H1 (cell line): ENCODE measurements at regions not wholly inside any gene's neighbourhood (a gene's known extent, or its start where the extent isn't known, plus 50 kb on each side); places are given as distances from the start of the nearest gene placed in this dataset.

Experiments
- CTCF ChIA-PET: fragments of 300-600 bp; sonication (Branson Sonifier 250); formaldehyde crosslinking; loops from one replicate; lab custom pipeline; 2021; ENCODE audit not compliant: partially characterized antibody; lab: Charles Lee
- POLR2A ChIA-PET: fragments of 300-600 bp; sonication (Branson Sonifier 250); formaldehyde crosslinking; loops from one replicate; lab custom pipeline; 2021; ENCODE audit warnings: inconsistent platforms; ENCODE audit not compliant: partially characterized antibody; lab: Charles Lee
- DNase-seq, 2 experiments: peaks; one replicate each; pipeline versions ENCODE4 v3.0.0 to v3.0.0-alpha.2; 2010 to 2022; ENCODE audit warnings: low spot score in 2 of 2, low read depth in 1 of 2, mixed read lengths in 1 of 2
- FAIRE-seq: peaks from 2 replicates; lab custom pipeline; 2011; peaks lifted over from hg19 to GRCh38; lab: Jason Lieb, UNC
- H2AFZ ChIP-seq: 2 replicates; pipeline ENCODE4 v1.8.1; 2012; ENCODE audit warnings: low read length, inconsistent platforms
- H2AK5ac ChIP-seq: 2 replicates; pipeline ENCODE4 v1.6.1; 2013; ENCODE audit warnings: low read depth, low read length
- H2BK120ac ChIP-seq: replicated peaks from 2 replicates; pipeline ENCODE3; 2013; ENCODE audit warnings: low read depth, low read length, inconsistent platforms
- H2BK12ac ChIP-seq: 2 replicates; pipeline ENCODE4 v1.6.1; 2013; ENCODE audit warnings: low read depth, low read length
- H2BK15ac ChIP-seq: 2 replicates; pipeline ENCODE4 v1.6.1; 2013; ENCODE audit warnings: low read length
- H2BK20ac ChIP-seq: 2 replicates; pipeline ENCODE4 v1.6.1; 2013; ENCODE audit warnings: low read length
- H2BK5ac ChIP-seq: 2 replicates; pipeline ENCODE4 v1.6.1; 2013; ENCODE audit warnings: low read depth, low read length
- H3K14ac ChIP-seq: 2 replicates; pipeline ENCODE4 v1.6.1; 2013; ENCODE audit warnings: inconsistent platforms; ENCODE audit not compliant: insufficient read length
- H3K18ac ChIP-seq: 2 replicates; pipeline ENCODE4 v1.6.1; 2013; ENCODE audit warnings: low read length; ENCODE audit errors: extremely low read depth
- H3K23ac ChIP-seq: 2 replicates; pipeline ENCODE4 v1.6.1; 2013; ENCODE audit warnings: inconsistent platforms; ENCODE audit not compliant: insufficient read length
- H3K23me2 ChIP-seq: 2 replicates; pipeline ENCODE4 v1.6.1; 2013; ENCODE audit warnings: low read depth, low read length
- H3K27ac ChIP-seq: 2 replicates; pipeline ENCODE4 v1.6.1; 2011; ENCODE audit warnings: low read depth, low read length, inconsistent platforms
- H3K27me3 ChIP-seq, 4 experiments: replicated peaks in 1 of 4; 1 replicate in 1 of 4; 2 replicates in 3 of 4; pipeline versions ENCODE4 v1.6.1 to v1.8.1; 2011 to 2013; ENCODE audit warnings: low read length in 3 of 4, mild to moderate bottlenecking in 3 of 4, inconsistent platforms in 2 of 4, mixed read lengths in 2 of 4, moderate library complexity in 1 of 4; ENCODE audit not compliant: control insufficient read depth in 3 of 4, insufficient read depth in 3 of 4; ENCODE audit errors: extremely low read depth in 1 of 4
- H3K36me3 ChIP-seq, 4 experiments: 2 replicates each; pipeline versions ENCODE4 v1.6.1 to v1.8.1; 2011 to 2013; ENCODE audit warnings: mild to moderate bottlenecking in 4 of 4, low read length in 3 of 4, moderate library complexity in 2 of 4, control low read depth in 1 of 4, inconsistent platforms in 1 of 4; ENCODE audit not compliant: insufficient read depth in 4 of 4, control insufficient read depth in 2 of 4
- H3K4ac ChIP-seq: replicated peaks from 2 replicates; pipeline ENCODE3; 2013; ENCODE audit warnings: low read length, low read depth, mixed read lengths, inconsistent platforms; ENCODE audit not compliant: insufficient read length
- H3K4me1 ChIP-seq, 4 experiments: replicated peaks in 1 of 4; 1 replicate in 1 of 4; 2 replicates in 3 of 4; pipeline versions ENCODE4 v1.6.1 to v1.8.1; 2011 to 2013; ENCODE audit warnings: low read length in 3 of 4, inconsistent platforms in 2 of 4, mixed read lengths in 1 of 4; ENCODE audit not compliant: insufficient read depth in 4 of 4, control insufficient read depth in 3 of 4
- H3K4me2 ChIP-seq, 2 experiments: 2 replicates each; pipeline versions ENCODE4 v1.6.1 to v1.8.1; 2011 to 2013; ENCODE audit warnings: low read depth in 2 of 2, low read length in 2 of 2, control low read depth in 1 of 2, inconsistent platforms in 1 of 2, mild to moderate bottlenecking in 1 of 2; ENCODE audit not compliant: insufficient read depth in 1 of 2
- H3K4me3 ChIP-seq, 4 experiments: fragments of 200-600, 300-600 bp in 1 of 4; sonication (generic), shearing (Covaris generic), sonication (Bioruptor Twin) in 1 of 4; 2 replicates each; pipeline versions ENCODE4 v1.5.1 to v1.8.1; 2011 to 2016; ENCODE audit warnings: low read length in 4 of 4, low read depth in 3 of 4, control low read depth in 2 of 4, inconsistent platforms in 2 of 4, mild to moderate bottlenecking in 2 of 4, mixed read lengths in 1 of 4, moderate library complexity in 1 of 4; ENCODE audit not compliant: insufficient read depth in 2 of 4; ENCODE audit errors: extremely low read depth in 1 of 4
- H3K56ac ChIP-seq: replicated peaks from 2 replicates; pipeline ENCODE3; 2013; ENCODE audit warnings: low read depth, mild to moderate bottlenecking, mixed read lengths, low read length, inconsistent platforms; ENCODE audit not compliant: insufficient read length
- H3K79me1 ChIP-seq: 2 replicates; pipeline ENCODE4 v1.6.1; 2013; ENCODE audit warnings: low read depth, low read length, control low read depth
- H3K79me2 ChIP-seq, 2 experiments: 2 replicates each; pipeline versions ENCODE4 v1.6.1 to v1.8.1; 2012 to 2013; ENCODE audit warnings: low read length in 2 of 2, mild to moderate bottlenecking in 2 of 2, inconsistent platforms in 1 of 2; ENCODE audit not compliant: insufficient read depth in 2 of 2, control insufficient read depth in 1 of 2
- H3K9ac ChIP-seq, 4 experiments: replicated peaks in 1 of 4; 1 replicate in 1 of 4; 2 replicates in 3 of 4; pipeline versions ENCODE4 v1.6.1 to v1.8.1; 2011 to 2013; ENCODE audit warnings: low read depth in 3 of 4, low read length in 3 of 4, control low read depth in 2 of 4, mild to moderate bottlenecking in 2 of 4, moderate library complexity in 2 of 4, inconsistent platforms in 1 of 4; ENCODE audit errors: extremely low read depth in 1 of 4
- H3K9me3 ChIP-seq, 2 experiments: 2 replicates each; pipeline versions ENCODE4 v1.6.1 to v1.8.1; 2012 to 2013; ENCODE audit warnings: mild to moderate bottlenecking in 2 of 2, moderate library complexity in 2 of 2, control low read depth in 1 of 2, inconsistent platforms in 1 of 2, low read depth in 1 of 2, low read length in 1 of 2, mixed read lengths in 1 of 2; ENCODE audit not compliant: insufficient read depth in 2 of 2
- H4K20me1 ChIP-seq, 2 experiments: replicated peaks in 1 of 2; 2 replicates each; pipeline versions ENCODE3 to v1.8.1; 2011 to 2013; ENCODE audit warnings: inconsistent platforms in 2 of 2, low read length in 2 of 2, mild to moderate bottlenecking in 1 of 2; ENCODE audit not compliant: insufficient read depth in 2 of 2, control insufficient read depth in 1 of 2
- H4K5ac ChIP-seq: 2 replicates; pipeline ENCODE4 v1.6.1; 2013; ENCODE audit warnings: low read length, low read depth, mixed read lengths, inconsistent platforms; ENCODE audit not compliant: insufficient read length
- H4K8ac ChIP-seq: 2 replicates; pipeline ENCODE4 v1.8.0; 2013; ENCODE audit warnings: mild to moderate bottlenecking, moderate library complexity, low read length, inconsistent platforms; ENCODE audit not compliant: insufficient read depth; ENCODE audit errors: extremely low read depth
- H4K91ac ChIP-seq: replicated peaks from 2 replicates; pipeline ENCODE3; 2013; ENCODE audit warnings: low read length, mixed read lengths, inconsistent platforms; ENCODE audit not compliant: insufficient read length
- EGR1 ChIP-seq: IDR thresholded peaks from 2 replicates; pipeline ENCODE4 v1.6.1; 2011; ENCODE audit warnings: low read depth, low read length, borderline replicate concordance
- EP300 ChIP-seq, 2 experiments: IDR thresholded peaks; 1 replicate in 1 of 2; 2 replicates in 1 of 2; pipeline ENCODE4 v1.6.1; 2011 to 2012; ENCODE audit warnings: low read depth in 2 of 2, low read length in 2 of 2, mild to moderate bottlenecking in 2 of 2, borderline replicate concordance in 1 of 2, inconsistent platforms in 1 of 2, moderate library complexity in 1 of 2
- GABPA ChIP-seq: IDR thresholded peaks from 2 replicates; pipeline ENCODE4 v1.6.1; 2011; ENCODE audit warnings: mild to moderate bottlenecking, low read length, moderate library complexity, borderline replicate concordance; ENCODE audit not compliant: insufficient read depth
- JUND ChIP-seq: IDR thresholded peaks from 2 replicates; pipeline ENCODE4 v1.6.1; 2011; ENCODE audit warnings: mild to moderate bottlenecking, improper control_type of control experiment, low read length
- KDM5A ChIP-seq: fragments of 200-600 bp; IDR thresholded peaks from 2 replicates; pipeline ENCODE4 v1.7.1; 2012; ENCODE audit warnings: mild to moderate bottlenecking, low read length, inconsistent platforms, mixed read lengths
- ZNF274 ChIP-seq: IDR thresholded peaks from 2 replicates; pipeline ENCODE4 v1.7.0; 2012; ENCODE audit warnings: low read length, borderline replicate concordance; ENCODE audit errors: extremely low read depth
- WGBS, 2 experiments: shearing (Covaris generic) in 1 of 2; methylation state at CpG; one replicate each; pipeline versions ENCODE4 v1.1.6 to v1.1.7; 2013 to 2015; ENCODE audit warnings: low lambda C conversion rate in 2 of 2, mixed read lengths in 2 of 2, inconsistent platforms in 1 of 2, low coverage in 1 of 2, missing lambda C conversion rate in 1 of 2; ENCODE audit not compliant: insufficient replicate concordance in 2 of 2, insufficient coverage in 1 of 2, insufficient read length in 1 of 2; ENCODE audit errors: extremely low coverage in 1 of 2, missing lambda C conversion rate in 1 of 2; 5-methylcytosine and 5-hydroxymethylcytosine counted together

DNA sequence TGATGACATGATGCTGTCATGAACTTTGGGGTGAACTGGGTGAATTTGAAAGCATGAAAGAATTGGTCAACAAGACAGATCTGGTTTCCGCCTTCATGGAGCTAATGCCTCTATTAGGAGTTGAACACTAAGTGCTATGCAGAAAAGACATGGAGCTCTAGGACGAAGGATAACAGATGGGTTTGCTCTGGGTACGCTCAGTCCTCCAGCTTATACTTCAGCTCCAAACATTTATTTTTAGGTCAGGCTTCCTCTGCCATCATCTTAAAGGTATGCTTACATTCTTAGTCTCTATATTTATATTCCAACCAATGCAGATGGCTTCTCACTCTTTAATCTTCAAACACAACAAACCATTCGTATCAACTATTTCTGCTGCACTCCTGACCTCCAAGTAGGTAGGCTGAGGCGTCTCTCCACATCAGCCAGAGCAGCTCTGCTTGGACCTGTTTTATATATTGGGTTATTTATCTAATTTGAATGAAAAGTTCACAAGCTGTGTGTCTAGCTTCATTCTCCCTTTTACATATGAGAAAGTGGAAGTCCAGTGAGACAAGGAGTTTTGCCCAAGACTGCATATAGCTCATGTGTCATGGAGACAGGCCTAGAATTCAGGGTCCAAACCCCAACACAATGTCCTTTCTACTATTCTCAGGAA, 226.3 kb downstream of the SPTSSA start:
- Histone ChIP-seq H3K4me2 (no peak overlapping the region), H2AFZ (no peak overlapping the region), H4K8ac (no peak overlapping the region), H2BK20ac (no peak overlapping the region), H2BK120ac (no peak overlapping the region), H3K27me3 (no peaks in the 10 kb centered on the region), H3K4ac (no peak overlapping the region), H3K9me3 (no peaks in the 10 kb centered on the region), H2BK5ac (no peak overlapping the region), H3K27ac (no peak overlapping the region), H4K20me1 (no peaks in the 10 kb centered on the region), H3K14ac (no peak overlapping the region), H3K4me1 (no peaks in the 10 kb centered on the region), H4K91ac (no peak overlapping the region), H3K23me2 (no peaks in the 10 kb centered on the region), H3K4me3 (no peak overlapping the region), H3K79me2 (no peaks in the 10 kb centered on the region), H3K79me1 (no peaks in the 10 kb centered on the region), H3K36me3 (no peaks in the 10 kb centered on the region), H2AK5ac (no peak overlapping the region), H3K56ac (no peak overlapping the region), H3K9ac (no peak overlapping the region), H2BK15ac (no peak overlapping the region), H2BK12ac (no peak overlapping the region), H4K5ac (no peak overlapping the region), H3K18ac (no peak overlapping the region), H3K23ac (no peak overlapping the region)
- ChIA-PET POLR2A (no interaction called here), CTCF (interaction anchor here (0.6 to 1.7 kb wide), 7 partner anchors 9 to 387 kb away, joined by 3 to 8 read pairs (median 3); no protein-coding TSS in a partner anchor)
- DNase-seq: no peak
- WGBS, 2 experiments: 64% methylated on average over 5 of the region's 5 CpGs; no CpG with 5 or more reads in 1 of the 2 experiments
- TF ChIP-seq EGR1 (no peak), KDM5A (no peak), GABPA (no peak), ZNF274 (no peak), JUND (no peak), EP300 (IDR thresholded peaks at IDR 0.05; ENCODE audit: borderline replicate concordance in 1 of 2, low read depth in 2 of 2, low read length in 2 of 2) (no peak)
- FAIRE-seq: no peak
